ENCODE measurements at regions not wholly inside any gene's neighbourhood (a gene's known extent, or its start where the extent isn't known, plus 50 kb on each side); places are given as distances from the start of the nearest gene placed in this dataset.

DNA sequence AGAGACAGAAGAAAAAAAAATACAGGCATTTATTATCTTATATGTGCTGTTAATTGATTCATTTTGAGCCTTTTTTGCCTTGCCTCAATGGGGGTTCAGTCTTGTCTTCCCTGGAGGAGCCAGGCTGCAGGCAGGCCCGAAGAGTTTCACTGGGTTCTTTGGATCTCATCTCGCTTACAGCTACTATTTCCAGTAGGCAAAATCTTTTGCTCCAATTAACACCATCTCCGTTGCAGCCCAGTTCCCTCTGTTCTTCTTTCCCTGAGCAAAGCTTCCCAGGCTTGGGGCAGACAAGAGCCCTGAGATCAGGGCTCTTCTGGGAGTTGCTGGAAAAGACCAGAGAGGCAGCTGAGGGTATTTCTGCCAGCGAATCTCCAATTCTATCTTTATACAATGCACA, 168.8 kb upstream of the CELF4 start:
- TF ChIP-seq, protein P1, sequence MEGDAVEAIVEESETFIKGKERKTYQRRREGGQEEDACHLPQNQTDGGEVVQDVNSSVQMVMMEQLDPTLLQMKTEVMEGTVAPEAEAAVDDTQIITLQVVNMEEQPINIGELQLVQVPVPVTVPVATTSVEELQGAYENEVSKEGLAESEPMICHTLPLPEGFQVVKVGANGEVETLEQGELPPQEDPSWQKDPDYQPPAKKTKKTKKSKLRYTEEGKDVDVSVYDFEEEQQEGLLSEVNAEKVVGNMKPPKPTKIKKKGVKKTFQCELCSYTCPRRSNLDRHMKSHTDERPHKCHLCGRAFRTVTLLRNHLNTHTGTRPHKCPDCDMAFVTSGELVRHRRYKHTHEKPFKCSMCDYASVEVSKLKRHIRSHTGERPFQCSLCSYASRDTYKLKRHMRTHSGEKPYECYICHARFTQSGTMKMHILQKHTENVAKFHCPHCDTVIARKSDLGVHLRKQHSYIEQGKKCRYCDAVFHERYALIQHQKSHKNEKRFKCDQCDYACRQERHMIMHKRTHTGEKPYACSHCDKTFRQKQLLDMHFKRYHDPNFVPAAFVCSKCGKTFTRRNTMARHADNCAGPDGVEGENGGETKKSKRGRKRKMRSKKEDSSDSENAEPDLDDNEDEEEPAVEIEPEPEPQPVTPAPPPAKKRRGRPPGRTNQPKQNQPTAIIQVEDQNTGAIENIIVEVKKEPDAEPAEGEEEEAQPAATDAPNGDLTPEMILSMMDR (conservative IDR thresholded peaks at IDR 0.05; ENCODE audit: low read depth in 2 of 2) = no peak
- no peak for TF ChIP-seq POLR2AphosphoS5 (IDR thresholded peaks at IDR 0.05; ENCODE audit: low read depth)

Measured in GM23338 (cell line).